Limb (tissue), 2 donors: ENCODE measurements at regions not wholly inside any gene's neighbourhood (a gene's known extent, or its start where the extent isn't known, plus 50 kb on each side); places are given as distances from the start of the nearest gene placed in this dataset.
"Not testable (repeated sequence)": the region's sequence is repeated elsewhere in the genome, so short reads cannot be mapped to it uniquely, and the experiment has no call there.

Experiments used
- DNase-seq, 2 donors: peaks; one replicate each; pipeline ENCODE4 v3.0.0-alpha.2; 2016; ENCODE audit errors: extremely low spot score in 2 of 2

DNA sequence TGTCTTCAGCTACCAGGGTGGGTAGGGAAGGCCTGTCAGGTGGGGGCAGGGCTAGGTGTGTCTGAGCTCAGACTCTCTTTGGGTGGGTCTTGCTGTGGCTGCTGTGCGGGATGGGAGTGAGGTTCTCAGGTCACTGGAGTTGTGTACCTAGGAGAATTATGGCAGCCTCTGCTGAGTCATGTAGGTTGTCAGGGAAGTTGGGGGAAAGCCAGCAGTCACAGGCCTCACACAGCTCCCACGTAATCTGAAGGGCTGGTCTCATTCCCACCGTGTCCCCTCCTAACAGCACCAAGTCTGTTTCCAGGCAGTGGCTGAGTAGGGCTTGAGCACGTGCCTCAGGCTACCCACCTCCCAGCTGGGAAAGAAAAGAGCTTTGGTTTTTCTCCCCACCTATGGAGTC lies 67.0 kb downstream of the CHCHD4 start:
- no peak for DNase-seq

DNA sequence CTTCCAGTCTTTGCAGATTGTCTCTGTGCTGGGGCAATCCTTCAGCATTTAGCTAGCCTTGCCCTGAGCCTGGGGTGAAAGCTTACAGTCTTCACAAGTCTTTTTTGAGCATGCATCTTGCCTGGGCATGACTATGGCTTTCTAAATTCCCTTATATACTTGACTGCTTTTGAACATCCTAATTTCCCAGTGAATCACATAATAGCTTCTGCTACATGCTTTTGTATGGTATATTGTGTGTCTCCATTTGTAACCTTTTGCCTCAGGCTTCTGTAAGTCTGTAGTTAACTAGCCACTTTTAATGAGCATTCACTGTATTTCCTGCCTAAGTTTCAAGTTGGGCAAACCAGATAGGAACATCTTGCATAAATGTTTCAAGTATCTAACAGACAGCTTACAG lies 76.8 kb downstream of the CHCHD4 start:
- no peak for DNase-seq

DNA sequence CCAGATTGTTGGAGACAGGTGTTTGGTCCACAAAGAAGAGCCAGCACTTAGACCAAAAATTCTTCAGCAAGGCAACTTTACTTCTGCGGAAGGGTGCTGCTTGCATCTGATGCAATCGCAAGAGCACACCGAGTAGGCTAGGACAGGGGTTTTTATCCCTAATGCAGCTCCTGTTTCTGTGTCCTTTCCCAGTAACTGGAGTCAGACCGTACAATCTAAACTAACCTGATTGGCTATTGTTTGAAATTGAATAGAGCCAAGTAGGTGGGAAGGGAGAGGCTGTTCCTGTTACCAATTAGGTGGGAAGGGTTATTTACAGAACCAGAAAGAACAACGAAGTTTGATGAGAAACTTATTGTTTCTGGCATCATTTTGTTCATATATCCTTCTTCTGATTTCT lies 77.6 kb downstream of the CHCHD4 start:
- no peak for DNase-seq

DNA sequence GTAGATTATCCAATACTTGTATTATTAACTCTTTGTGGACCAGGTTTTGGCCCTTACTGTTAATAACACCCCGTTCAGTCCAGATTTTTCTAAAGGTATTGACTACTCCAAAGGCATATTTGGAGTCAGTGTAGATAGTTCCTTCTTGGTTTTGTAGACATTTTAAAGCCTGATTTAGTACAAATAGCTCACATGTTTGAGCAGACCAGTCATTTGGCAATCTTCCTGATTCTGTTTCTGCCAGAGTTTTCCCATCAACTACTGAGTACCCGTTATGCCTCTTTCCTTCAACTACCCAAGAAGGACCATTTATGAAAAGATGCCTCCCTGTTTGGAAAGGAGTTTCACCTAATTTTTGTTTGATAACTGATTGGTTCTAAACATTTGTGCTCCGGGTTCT lies 82.0 kb downstream of the CHCHD4 start:
- no peak for DNase-seq

DNA sequence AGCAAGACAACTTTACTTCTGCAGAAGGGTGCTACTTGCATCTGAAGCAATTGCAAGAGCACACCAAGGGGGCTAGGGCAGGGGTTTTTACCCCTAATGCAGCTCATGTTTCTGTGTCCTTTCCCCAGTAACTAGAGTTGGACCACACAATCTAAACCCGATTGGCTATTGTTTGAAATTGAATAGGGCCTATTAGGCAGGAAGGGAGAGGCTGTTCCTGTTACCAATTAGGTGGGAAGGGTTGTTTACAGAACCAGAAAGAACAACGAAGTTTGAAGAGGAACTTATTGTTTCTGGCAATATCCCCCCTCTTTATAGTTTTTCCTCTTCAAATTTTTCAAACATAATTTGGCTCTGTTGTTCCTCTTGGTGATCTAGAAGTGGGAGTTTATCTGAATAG lies 85.5 kb downstream of the CHCHD4 start:
- no peak for DNase-seq

DNA sequence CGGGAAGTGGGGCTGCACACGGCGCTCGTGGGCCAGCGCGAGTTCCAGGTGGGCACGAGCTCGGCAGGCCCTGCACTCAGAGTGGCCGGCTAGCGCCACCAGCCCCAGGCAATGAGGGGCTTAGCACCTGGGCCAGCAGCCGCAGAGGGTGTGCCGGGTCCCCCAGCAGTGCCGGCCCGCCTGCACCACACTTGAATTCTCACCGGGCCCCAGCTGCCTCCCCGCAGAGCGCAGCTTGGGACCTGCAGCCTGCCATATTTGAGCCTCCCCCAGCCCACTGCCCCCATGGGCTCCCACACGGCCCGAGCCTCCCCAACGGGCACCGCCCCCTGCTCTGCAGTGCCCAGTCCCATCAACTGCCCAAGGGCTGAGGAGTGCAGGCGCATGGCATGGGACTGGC lies 87.5 kb downstream of the CHCHD4 start:
- no peak for DNase-seq

DNA sequence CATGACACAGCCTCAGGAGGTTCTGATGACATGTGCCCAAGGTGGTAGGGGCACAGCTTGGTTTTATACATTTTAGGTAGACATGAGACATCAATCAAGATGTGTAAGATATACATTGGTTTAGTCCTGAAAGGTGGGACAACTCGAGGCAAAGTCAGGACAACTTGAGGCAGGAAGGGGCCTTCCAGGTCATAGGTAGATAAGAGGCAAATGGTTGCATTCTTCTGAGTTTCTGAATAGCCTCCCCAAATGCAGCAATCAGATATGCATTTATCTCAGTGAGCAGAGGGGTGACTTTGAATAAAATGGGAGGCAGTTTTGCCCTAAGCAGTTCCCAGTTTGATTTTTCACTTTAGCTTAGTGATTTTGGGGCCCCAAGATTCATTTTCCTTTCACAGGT lies 91.6 kb downstream of the CHCHD4 start:
- no peak for DNase-seq

DNA sequence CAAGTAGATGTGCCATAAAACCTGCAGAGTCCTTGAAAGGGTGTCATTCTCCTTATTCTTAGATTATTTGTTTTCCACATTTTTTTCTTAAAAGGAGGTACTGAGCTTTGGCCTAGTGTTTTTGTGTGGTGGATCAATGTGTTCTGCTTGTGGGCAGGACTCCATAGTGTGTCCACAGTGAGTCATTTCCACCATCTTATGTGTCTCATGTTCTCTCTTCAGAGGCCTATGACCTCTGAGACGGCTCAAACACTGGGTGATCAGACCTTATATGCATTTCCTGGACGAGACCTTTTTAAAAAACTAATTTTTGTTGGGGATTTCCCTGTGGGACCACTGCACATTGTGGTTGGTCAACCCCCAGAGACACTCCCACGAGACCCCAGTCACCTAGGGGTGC lies 93.4 kb downstream of the CHCHD4 start:
- DNase-seq = no peak

DNA sequence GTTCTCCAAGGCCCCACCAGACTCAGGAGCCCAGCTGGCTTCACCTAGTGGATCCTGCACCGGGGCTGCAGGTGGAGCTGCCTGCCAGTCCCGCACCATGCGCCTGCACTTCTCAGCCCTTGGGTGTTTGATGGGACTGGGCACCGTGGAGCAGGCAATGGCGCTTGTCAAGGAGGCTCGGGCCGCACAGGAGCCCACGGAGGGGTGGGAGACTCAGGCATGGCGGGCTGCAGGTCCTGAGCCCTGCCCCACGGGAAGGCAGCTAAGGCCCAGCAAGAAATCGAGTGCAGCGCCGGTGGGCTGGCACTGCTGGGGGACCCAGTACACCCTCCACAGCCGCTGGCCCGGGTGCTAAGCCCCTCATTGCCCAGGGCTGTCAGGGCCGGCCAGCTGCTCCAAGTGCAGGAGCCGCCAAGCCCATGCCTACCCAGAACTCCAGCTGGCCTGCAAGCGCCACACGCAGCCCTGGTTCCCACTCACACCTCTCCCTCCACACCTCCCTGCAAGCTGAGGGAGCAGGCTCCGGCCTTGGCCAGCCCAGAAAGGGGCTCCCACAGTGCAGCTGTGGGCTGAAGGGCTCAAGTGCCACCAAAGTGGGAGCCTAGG lies 95.2 kb downstream of the CHCHD4 start:
- not testable (repeated sequence) for DNase-seq

DNA sequence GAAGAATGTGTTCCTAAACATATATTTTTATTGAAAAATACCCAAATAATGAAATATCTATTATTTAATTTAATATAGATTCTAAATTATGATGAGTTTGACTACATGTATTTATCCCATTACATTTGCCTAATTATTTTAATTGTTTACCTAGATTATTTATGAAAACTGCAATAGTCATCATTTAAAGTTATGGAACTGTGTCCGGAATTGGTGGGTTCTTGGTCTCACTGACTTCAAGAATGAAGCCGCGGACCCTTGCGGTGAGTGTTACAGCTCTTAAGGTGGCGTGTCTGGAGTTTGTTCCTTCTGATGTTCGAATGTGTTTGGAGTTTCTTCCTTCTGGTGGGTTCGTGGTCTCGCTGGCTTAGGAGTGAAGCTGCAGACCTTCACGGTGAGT lies 96.5 kb downstream of the CHCHD4 start:
- DNase-seq = not testable (repeated sequence)

DNA sequence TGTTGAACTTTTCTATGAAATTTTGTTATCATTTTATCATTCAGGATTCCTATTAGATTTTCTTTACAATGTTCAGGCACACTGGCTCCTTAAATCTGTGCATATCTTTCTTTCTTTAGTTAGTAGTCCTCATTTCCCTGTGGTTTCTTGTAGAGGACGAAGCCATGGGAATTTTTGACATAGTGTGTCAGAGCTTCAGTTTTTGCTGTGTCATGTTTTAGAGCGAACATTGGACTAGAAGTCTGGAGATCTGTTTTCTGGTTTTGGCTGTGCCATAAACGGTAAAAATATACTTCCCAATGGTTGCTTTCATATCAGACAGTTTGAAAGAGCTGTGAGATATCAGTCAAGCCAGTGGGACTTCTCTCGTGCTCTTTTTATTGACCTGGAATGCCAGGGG lies 105.2 kb downstream of the CHCHD4 start:
- DNase-seq = no peak

DNA sequence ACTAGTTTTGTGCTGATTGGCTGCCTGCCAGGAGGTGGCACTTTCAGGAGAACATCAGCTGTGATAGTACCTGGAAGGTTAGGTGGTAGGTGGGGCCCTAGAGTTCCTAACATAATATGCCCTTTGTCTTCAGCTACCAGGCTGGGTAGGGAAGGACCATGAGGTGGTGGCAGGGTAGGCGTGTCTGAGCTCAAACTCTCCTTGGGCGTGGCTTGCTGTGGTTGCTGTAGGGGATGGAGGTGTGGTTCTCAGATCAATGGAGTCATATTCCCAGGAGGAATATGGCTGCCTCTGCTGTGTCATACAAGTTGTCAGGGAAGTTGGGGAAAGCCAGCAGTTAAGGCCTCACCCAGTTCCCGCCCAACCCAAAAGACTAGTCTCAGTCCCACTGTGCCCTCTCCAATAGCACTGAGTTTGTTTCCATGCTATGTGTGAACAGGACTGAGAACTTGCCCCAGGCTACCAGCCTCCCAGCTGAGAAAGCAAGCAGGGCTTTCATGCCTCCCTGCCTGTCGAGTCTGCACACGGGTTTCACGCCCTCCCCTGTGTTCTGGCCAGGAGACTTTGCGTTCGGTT lies 107.7 kb downstream of the CHCHD4 start:
- DNase-seq = no peak

DNA sequence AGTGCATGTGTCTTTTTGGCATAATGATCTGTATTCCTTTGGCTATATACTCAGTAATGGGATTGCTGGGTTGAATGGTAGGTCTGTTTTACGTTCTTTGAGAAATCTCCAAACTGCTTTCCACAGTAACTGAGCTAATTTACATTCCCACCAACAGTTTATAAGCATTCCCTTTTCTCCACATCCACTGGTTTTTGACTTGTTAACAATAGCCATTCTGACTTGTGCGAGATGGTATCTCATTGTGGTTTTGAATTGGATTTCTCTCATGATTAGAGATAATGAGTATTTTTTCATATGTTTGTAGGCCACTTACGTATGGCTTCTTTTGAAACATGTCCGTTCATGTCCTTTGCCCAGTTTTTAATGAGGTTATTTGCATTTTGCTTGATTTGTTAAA lies 117.7 kb downstream of the CHCHD4 start:
- no peak for DNase-seq

DNA sequence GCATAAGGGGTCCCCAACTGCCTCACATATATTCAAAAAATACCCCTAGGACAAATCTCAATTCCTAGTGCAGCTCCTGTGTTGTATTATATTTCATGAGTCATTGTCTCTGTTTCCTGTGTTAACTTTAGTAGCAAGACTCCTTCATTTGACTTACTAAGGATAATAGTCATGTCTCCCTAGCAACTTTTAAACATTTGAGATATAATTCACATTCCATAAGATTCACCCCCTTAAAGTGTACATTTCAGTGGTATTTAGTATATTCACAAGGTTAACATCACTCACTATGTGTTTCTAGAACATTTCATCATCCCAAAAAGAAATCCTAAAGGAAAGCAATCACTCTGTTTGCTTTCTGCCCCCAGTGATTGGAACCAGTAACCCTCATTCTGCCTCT lies 121.3 kb upstream of the WNT7A start:
- no peak for DNase-seq

DNA sequence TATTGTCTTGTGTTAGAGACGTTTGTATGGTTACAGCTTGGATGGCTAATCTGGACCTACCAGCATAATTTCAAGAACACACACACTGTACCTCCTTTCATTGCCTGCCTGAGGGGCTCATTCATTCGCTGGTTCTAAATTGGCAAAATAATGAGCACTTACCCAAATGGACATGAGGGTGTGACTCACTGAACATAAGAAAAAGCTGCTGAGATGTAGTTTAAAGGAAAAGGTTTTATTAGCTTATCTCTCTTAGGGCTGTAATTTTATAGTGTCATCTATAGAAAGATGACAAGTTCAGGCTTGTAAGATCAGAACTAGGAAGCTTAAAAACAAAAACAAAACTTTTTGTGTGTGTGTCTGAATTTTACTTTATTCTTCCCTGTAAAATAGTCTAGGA lies 120.7 kb upstream of the WNT7A start:
- no peak for DNase-seq

DNA sequence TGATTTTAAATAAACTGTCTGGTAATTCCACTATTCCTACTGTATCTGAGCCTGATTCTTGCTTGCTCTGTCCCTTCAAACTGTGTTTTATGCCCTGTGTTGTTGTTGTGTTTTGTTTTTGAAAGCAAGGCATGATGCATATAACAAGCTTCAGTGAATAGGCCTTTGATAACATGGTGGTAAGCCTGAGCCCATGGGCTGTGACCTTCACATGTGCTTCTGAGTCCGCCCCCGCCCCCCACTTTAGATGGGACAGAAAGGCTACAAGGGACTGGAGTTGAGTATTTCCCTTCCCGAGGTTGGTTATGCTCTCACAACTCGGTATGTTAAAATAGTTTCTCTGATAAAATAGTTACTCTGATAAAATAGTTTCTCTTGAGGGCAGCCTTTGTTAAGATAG lies 119.0 kb upstream of the WNT7A start:
- no peak for DNase-seq

DNA sequence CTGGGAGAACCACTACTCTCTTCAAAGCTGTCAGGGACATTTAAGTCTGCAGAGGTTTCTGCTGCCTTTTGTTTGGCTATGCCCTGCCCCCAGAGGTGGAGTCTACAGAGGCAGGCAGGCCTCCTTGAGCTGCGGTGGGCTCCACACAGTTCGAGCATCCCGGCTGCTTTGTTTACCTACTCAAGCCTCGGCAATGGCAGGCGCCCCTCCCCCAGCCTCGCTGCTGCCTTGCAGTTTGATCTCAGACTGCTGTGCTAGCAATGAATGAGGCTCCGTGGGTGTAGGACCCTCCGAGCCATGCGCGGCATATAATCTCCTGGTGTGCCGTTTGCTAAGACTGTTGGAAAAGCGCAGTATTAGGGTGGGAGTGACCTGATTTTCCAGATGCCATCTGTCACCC lies 115.3 kb upstream of the WNT7A start:
- DNase-seq = not testable (repeated sequence)

DNA sequence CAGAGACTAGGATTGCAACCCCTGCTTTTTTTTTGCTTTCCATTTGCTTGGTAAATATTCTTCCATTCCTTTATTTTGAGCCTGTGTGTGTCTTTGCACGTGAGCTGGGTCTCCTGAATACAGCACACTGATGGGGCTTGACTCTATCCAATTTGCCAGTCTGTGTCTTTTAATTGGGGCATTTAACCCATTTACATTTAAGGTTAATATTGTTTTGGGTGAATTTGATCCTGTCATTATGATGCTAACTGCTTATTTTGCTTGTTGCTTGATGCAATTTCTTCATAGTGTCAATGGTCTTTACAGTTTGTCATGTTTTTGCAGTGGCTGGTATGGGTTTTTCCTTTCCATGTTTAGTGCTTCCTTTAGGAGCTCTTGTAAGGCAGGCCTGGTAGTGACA lies 109.1 kb upstream of the WNT7A start:
- not testable (repeated sequence) for DNase-seq

DNA sequence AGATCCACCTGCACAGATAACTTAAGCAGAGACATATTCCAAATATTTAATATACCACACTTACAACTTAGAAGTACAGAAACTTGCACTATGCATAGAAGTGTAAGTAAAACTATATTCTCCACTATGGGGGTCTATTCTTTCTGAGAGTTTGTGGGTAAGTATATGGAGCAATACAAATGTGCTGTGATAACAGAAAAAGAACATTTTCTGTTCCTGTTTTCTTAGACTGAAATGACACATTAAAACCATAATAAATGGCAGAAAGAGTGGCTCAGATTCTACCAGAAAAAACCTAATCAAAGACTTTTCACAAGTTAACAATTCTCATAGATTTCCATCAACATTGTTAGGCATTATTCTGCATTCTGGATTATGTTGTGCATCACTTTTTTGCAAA lies 96.6 kb upstream of the WNT7A start:
- DNase-seq = no peak

DNA sequence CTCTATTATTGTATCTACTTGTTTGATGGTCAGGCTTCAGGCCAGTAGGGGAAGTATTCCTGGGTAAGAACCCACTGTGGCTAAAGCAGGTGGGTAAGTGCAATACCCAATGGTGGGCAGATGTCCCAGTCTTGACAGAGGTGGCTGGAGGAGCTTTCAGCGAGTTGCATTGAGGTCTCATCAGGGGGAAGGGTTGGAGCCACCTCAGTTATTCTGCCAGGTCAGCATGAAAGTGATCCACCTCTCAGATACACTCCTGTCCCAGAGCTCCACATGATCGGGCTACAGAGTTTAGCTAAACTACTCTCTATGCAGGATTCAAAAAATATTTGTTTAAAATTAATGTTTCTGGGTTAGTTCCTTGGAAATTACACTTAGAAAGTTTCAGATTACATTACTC lies 95.8 kb upstream of the WNT7A start:
- no peak for DNase-seq

DNA sequence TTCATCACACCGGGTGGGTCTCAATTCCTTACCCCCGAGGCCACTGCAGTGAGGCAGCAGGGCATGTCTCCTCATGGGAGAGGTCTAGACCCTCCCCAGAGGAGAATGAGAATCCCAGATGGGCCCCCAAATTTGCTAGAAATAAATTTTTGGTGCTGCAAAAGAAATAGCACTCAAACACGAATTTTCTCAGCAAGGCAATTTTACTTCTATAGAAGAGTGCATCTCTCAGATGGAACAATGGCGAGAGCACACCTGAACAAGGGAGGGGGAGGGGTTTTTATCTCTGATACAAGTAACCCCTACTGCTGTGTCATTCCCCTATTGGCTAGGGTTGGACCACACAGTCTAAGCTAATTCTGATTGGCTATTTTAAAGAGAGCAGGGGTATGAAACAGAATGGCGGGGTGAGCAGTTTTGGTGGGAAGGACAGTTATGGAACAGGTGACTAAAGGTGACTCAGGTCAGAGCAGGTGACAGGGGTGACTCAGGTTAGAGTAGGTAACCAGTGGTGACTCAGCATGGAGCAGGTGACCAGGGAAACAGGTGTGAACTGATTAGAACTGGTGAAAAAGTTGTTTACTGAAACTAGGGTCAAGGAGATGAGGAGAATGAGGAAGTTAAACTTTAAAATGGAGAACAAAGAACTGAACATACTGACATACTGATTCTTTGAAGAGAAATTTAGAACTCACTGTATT lies 93.0 kb upstream of the WNT7A start:
- no peak for DNase-seq

DNA sequence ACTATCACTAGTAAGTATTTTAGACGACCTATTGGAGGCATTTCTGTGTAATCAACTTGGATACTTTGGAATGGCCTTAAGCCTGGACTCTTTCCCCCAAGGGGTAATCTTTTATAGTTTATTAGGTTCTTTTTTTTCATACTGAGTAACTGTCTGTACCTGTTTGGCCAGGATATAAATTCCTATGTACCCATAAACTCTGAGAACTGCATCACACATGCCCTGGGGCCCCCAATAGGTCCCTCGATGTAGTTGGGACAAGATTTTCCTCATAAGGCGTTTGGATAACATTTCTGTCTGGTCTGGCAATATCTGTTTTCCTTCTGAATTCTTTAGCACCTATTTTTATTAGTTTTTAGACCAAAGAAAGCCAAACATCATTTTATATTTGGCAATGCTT lies 86.4 kb upstream of the WNT7A start:
- no peak for DNase-seq

DNA sequence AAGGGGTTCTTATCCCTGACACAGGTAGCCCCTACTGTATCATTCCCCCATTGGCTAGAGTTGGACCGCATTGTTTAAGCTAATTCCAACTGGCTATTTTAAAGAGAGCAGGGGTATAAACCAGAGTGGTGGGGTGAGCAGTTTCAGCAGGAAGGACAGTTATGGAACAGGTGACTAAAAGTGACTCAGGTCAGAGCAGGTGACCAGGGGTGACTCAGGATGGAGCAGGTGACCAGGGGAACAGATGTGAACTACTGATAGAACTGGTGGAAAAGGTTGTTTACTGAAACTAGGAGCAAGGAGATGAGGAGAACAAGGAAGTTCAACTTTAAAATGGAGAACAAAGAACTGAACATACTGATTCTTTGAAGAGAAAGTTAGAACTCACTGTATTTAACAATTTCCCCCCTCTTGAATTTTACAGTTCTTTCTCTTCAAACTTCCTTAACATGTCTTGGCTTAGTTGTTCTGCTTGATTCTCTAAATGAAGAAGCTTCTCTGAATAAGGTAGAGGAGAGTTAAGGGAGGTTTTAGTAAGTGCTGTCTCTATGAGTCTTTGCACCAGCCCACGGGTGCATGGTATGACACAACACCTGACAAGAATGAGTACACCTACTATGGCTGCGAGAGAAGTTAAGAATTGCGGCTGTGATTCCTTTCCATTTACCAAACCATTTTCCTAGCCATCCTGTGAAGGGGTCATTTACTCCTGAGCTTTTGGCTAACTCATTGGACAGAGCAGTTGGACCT lies 83.4 kb upstream of the WNT7A start:
- no peak for DNase-seq
